Body of pancreas (tissue), 4 donors: ENCODE measurements at regions not wholly inside any gene's neighbourhood (a gene's known extent, or its start where the extent isn't known, plus 50 kb on each side); places are given as distances from the start of the nearest gene placed in this dataset.

Source experiments
- ATAC-seq: fragments of 150-250 bp; one replicate; pipeline ENCODE4 v1.9.1; 2016
- DNase-seq, 4 donors: peaks; one replicate each; pipeline ENCODE4 v3.0.0-alpha.2; 2019
- H3K27ac ChIP-seq, 4 donors: fragments of 200-600 bp; sonication (generic); 1 replicate in 3 of 4; 2 replicates in 1 of 4; pipeline versions ENCODE4 v1.5.1 to v1.6.1; 2016 to 2019; ENCODE audit warnings: mild to moderate bottlenecking in 1 of 4, mixed read lengths in 1 of 4, moderate library complexity in 1 of 4
- H3K27me3 ChIP-seq, 2 donors: fragments of 200-600 bp; sonication (generic); one replicate each; pipeline ENCODE4 v1.6.0; 2016; ENCODE audit warnings: mild to moderate bottlenecking in 1 of 2
- H3K36me3 ChIP-seq, 2 donors: fragments of 200-600 bp; sonication (generic); replicated peaks in 1 of 2; 2 replicates each; pipeline ENCODE4 v1.5.1; 2016; ENCODE audit warnings: low read depth in 2 of 2; ENCODE audit not compliant: insufficient read depth in 1 of 2
- H3K4me1 ChIP-seq: fragments of 200-600 bp; sonication (generic); one replicate; pipeline ENCODE4 v1.6.0; 2016
- H3K4me3 ChIP-seq, 2 donors: fragments of 200-600 bp; sonication (generic); 1 replicate in 1 of 2; 2 replicates in 1 of 2; pipeline ENCODE4 v1.5.1; 2016 to 2019
- H3K9me3 ChIP-seq, 3 donors: fragments of 200-600 bp; sonication (generic); 1 replicate in 2 of 3; 2 replicates in 1 of 3; pipeline ENCODE4 v1.5.1; 2016
- CTCF ChIP-seq, 7 experiments: fragments of 450-650 bp in 4 of 7; fragments of 200-600 bp in 3 of 7; sonication (generic) in 3 of 7; IDR thresholded peaks; one replicate each; pipeline ENCODE4 v1.5.1; 2016 to 2019; ENCODE audit warnings: antibody characterized with exemption in 7 of 7
- POLR2A ChIP-seq, 3 donors: fragments of 450-650 bp; IDR thresholded peaks; one replicate each; pipeline ENCODE4 v1.6.1; 2016; ENCODE audit warnings: antibody characterized with exemption in 3 of 3, mild to moderate bottlenecking in 2 of 3
- WGBS, 2 donors: methylation state at CpG; one replicate each; pipeline ENCODE4 v1.1.5; 2017; 5-methylcytosine and 5-hydroxymethylcytosine counted together
- intact Hi-C: fragments of 100-400 bp; cut with DNase I; formaldehyde crosslinking; loops from one replicate; pipeline ENCODE4 v1.15.1; 2023

DNA sequence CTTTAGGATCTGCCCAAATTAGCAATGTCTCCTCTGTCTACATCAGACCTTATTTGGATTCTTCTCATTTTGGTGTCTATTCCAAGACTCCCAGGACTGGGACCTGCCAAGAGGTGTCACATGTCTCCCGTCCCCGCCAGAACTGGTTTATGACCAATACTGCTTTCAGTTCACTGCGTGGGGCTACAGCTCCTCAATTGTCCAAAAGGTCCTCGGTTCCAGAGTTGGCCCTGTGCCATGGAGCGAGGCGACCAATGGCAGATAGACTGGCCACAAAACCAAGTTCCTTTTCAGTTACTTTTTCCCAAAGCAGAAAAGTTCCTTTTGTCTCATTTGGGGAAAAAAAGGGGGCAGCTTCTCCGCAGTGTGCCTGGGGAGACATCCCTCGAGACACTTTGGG lies 144.1 kb upstream of the ZNF236 start:
- Histone ChIP-seq H3K4me3 (no peak overlapping the region), H3K4me1 (no peaks in the 10 kb centered on the region), H3K27ac (no peak overlapping the region), H3K27me3 (no peaks in the 10 kb centered on the region), H3K9me3 (no peaks in the 10 kb centered on the region), H3K36me3 (no peaks in the 10 kb centered on the region)
- 52 to 61% methylated on average over 8 of the region's 8 CpGs for WGBS, 2 donors
- DNase-seq (no peak), ATAC-seq (no peak)
- TF ChIP-seq CTCF (IDR thresholded peaks at IDR 0.05) = no peak
- TF ChIP-seq POLR2A (IDR thresholded peaks at IDR 0.05) = no peak
- intact Hi-C loops = no loop called here

- no peak overlapping the region for H3K27ac ChIP-seq
- no peaks in the 10 kb centered on the region for H3K4me1 ChIP-seq
- WGBS, 2 donors = 38 to 50% methylated on average over 3 to 6 of the region's 6 CpGs
- no peak for DNase-seq
- H3K4me3 ChIP-seq = no peak overlapping the region
- no peaks in the 10 kb centered on the region for H3K9me3 ChIP-seq
- intact Hi-C loops = no loop called here
- H3K36me3 ChIP-seq = no peaks in the 10 kb centered on the region
- no peak for ATAC-seq
- no peaks in the 10 kb centered on the region for H3K27me3 ChIP-seq
- TF ChIP-seq POLR2A (IDR thresholded peaks at IDR 0.05) (no peak), CTCF (IDR thresholded peaks at IDR 0.05) (no peak)
Observed at GRCh38 chr18:76674596-76674995, 147.8 kb upstream of the ZNF236 start.

GRCh38 chr18:76673281-76674185 lies 148.8 kb upstream of the ZNF236 start:
- H3K9me3 ChIP-seq = no peaks in the 10 kb centered on the region
- H3K4me1 ChIP-seq = no peaks in the 10 kb centered on the region
- 71% methylated on average over 18 to 21 of the region's 21 CpGs for WGBS, 2 donors
- DNase-seq (no peak), ATAC-seq (no peak)
- no peak overlapping the region for H3K27ac ChIP-seq
- no peaks in the 10 kb centered on the region for H3K36me3 ChIP-seq
- intact Hi-C loops = no loop called here
- no peak for TF ChIP-seq CTCF (IDR thresholded peaks at IDR 0.05)
- no peak for TF ChIP-seq POLR2A (IDR thresholded peaks at IDR 0.05)
- H3K27me3 ChIP-seq = no peaks in the 10 kb centered on the region
- H3K4me3 ChIP-seq = no peak overlapping the region

DNA sequence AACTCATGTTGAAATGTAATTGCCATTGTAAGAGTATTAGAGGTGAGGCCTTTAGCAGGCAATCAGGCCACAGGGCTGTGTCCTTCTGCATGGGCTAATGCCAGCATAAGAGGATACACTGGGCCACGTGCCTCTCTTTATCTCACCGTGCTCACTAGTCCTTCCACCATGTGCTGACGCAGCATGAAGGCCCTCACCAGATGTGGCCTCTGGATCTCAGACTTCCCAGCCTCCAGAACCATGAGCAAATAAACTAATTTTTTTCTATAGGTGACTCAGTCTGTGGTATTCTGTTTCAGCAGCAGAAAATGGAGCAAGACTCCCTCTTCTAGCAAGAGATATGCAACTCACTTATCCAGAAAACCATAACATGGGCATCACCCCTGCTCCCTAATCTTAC lies 149.7 kb upstream of the ZNF236 start:
- ATAC-seq (no peak), DNase-seq (no peak)
- no peaks in the 10 kb centered on the region for H3K4me1 ChIP-seq
- 58 to 70% methylated on average over 3 of the region's 3 CpGs for WGBS, 2 donors
- no peak overlapping the region for H3K4me3 ChIP-seq
- no peak overlapping the region for H3K27ac ChIP-seq
- intact Hi-C loops = no loop called here
- H3K9me3 ChIP-seq = no peaks in the 10 kb centered on the region
- TF ChIP-seq POLR2A (IDR thresholded peaks at IDR 0.05) (no peak), CTCF (IDR thresholded peaks at IDR 0.05) (no peak)
- H3K27me3 ChIP-seq = no peaks in the 10 kb centered on the region
- H3K36me3 ChIP-seq = no peaks in the 10 kb centered on the region
